ENCODE measurements at regions not wholly inside any gene's neighbourhood (a gene's known extent, or its start where the extent isn't known, plus 50 kb on each side); places are given as distances from the start of the nearest gene placed in this dataset.

GRCh38 chr10:61181832-61182231 is 237.8 kb upstream of the RHOBTB1 start:
- DNase-seq: no peak
- H3K27me3 ChIP-seq: no peaks in the 10 kb centered on the region
- peaks cover 0 to 3% of the 10 kb centered on the region in 2 donors for H3K4me1 ChIP-seq
- intact Hi-C loops (cut with DNase I; ENCODE audit: low total_unique reads): no loop called here
- no peak overlapping the region for H3K4me3 ChIP-seq
- TF ChIP-seq POLR2A (IDR thresholded peaks at IDR 0.05): no peak
- TF ChIP-seq CTCF (IDR thresholded peaks at IDR 0.05): no peak
- no peaks in the 10 kb centered on the region for H3K36me3 ChIP-seq
- no peaks in the 10 kb centered on the region for H3K9me3 ChIP-seq
- no peak overlapping the region for H3K27ac ChIP-seq

- intact Hi-C loops (cut with DNase I; ENCODE audit: low total_unique reads): no loop called here
These were observed 235.8 kb upstream of the RHOBTB1 start for GRCh38 chr10:61179771-61180170.

GRCh38 chr10:61176424-61176823 is 232.4 kb upstream of the RHOBTB1 start:
- intact Hi-C loops (cut with DNase I; ENCODE audit: low total_unique reads): no loop called here
- H3K27ac ChIP-seq: peak overlapping the region in 1 of 2 donors; percentile 48

More at GRCh38 chr10:61179771-61180170, 235.8 kb upstream of the RHOBTB1 start:
- Histone ChIP-seq H3K27me3 (no peaks in the 10 kb centered on the region), H3K4me1 (no peaks in the 10 kb centered on the region), H3K4me3 (no peak overlapping the region), H3K36me3 (no peaks in the 10 kb centered on the region), H3K9me3 (no peaks in the 10 kb centered on the region), H3K27ac (no peak overlapping the region)
- DNase-seq: no peak
- TF ChIP-seq CTCF (IDR thresholded peaks at IDR 0.05) (no peak), POLR2A (IDR thresholded peaks at IDR 0.05) (no peak)

GRCh38 chr10:61175316-61175715 is 231.3 kb upstream of the RHOBTB1 start:
- H3K36me3 ChIP-seq: no peaks in the 10 kb centered on the region
- intact Hi-C loops (cut with DNase I; ENCODE audit: low total_unique reads): no loop called here
- DNase-seq: no peak
- peak overlapping the region; percentile 54 to 55 for H3K27ac ChIP-seq
- no peak overlapping the region for H3K4me3 ChIP-seq
- TF ChIP-seq CTCF (IDR thresholded peaks at IDR 0.05) (no peak), POLR2A (IDR thresholded peaks at IDR 0.05) (no peak)
- no peaks in the 10 kb centered on the region for H3K27me3 ChIP-seq
- H3K9me3 ChIP-seq: no peaks in the 10 kb centered on the region
- no peaks in the 10 kb centered on the region for H3K4me1 ChIP-seq

More at GRCh38 chr10:61176424-61176823, 232.4 kb upstream of the RHOBTB1 start:
- Histone ChIP-seq H3K4me3 (no peak overlapping the region), H3K4me1 (no peaks in the 10 kb centered on the region), H3K27me3 (no peaks in the 10 kb centered on the region), H3K9me3 (no peaks in the 10 kb centered on the region), H3K36me3 (no peaks in the 10 kb centered on the region)
- no peak for DNase-seq
- TF ChIP-seq POLR2A (IDR thresholded peaks at IDR 0.05): no peak
- no peak for TF ChIP-seq CTCF (IDR thresholded peaks at IDR 0.05)

- Histone ChIP-seq H3K4me3 (no peak overlapping the region), H3K4me1 (no peaks in the 10 kb centered on the region), H3K27me3 (no peaks in the 10 kb centered on the region), H3K36me3 (no peaks in the 10 kb centered on the region), H3K9me3 (no peaks in the 10 kb centered on the region), H3K27ac (no peak overlapping the region)
- intact Hi-C loops (cut with DNase I; ENCODE audit: low total_unique reads): no loop called here
- TF ChIP-seq CTCF (IDR thresholded peaks at IDR 0.05) (no peak), POLR2A (IDR thresholded peaks at IDR 0.05) (no peak)
- no peak for DNase-seq
These were observed 229.5 kb upstream of the RHOBTB1 start for GRCh38 chr10:61173450-61173849.

Data from uterus (tissue), 3 donors.